ENCODE measurements at regions not wholly inside any gene's neighbourhood (a gene's known extent, or its start where the extent isn't known, plus 50 kb on each side); places are given as distances from the start of the nearest gene placed in this dataset.

- H3K27ac Mint-ChIP-seq, result no peak overlapping the region
- H3K27me3 Mint-ChIP-seq (ENCODE audit: low read depth), result peaks cover 73% of the 10 kb centered on the region
- H3K36me3 Mint-ChIP-seq (ENCODE audit: low read depth), result no peaks in the 10 kb centered on the region
- TF ChIP-seq, protein P1, sequence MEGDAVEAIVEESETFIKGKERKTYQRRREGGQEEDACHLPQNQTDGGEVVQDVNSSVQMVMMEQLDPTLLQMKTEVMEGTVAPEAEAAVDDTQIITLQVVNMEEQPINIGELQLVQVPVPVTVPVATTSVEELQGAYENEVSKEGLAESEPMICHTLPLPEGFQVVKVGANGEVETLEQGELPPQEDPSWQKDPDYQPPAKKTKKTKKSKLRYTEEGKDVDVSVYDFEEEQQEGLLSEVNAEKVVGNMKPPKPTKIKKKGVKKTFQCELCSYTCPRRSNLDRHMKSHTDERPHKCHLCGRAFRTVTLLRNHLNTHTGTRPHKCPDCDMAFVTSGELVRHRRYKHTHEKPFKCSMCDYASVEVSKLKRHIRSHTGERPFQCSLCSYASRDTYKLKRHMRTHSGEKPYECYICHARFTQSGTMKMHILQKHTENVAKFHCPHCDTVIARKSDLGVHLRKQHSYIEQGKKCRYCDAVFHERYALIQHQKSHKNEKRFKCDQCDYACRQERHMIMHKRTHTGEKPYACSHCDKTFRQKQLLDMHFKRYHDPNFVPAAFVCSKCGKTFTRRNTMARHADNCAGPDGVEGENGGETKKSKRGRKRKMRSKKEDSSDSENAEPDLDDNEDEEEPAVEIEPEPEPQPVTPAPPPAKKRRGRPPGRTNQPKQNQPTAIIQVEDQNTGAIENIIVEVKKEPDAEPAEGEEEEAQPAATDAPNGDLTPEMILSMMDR (IDR thresholded peaks at IDR 0.05; ENCODE audit: unreplicated experiment in 3 of 3), result no peak
- no peak overlapping the region for H3K4me3 Mint-ChIP-seq
- H3K9me3 Mint-ChIP-seq, result peaks cover 10% of the 10 kb centered on the region
- no peaks in the 10 kb centered on the region for H3K4me1 Mint-ChIP-seq
Measured at GRCh38 chr12:114192013-114192412, 213.9 kb downstream of the TBX5 start.

DNA sequence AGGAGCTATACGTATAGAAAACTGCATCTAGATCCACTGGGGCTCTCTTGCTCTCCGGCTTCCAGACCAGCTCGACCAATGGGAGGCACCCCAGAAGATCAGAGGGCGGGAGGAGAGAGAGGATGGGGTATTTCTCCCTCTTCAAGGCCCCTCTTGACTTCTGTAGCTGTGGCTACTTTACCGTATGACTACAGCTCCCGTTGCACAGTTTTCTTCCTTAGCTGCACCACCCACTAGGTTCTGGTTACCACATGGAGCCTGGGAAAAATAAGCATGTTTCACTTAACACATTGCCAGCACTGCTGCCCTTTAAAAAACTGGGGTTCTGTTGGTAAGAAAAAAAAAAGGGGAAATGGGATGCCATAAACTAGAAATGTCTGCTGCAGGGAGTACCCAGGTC is 214.4 kb downstream of the TBX5 start:
- no peaks in the 10 kb centered on the region for H3K36me3 Mint-ChIP-seq (ENCODE audit: low read depth)
- H3K27me3 Mint-ChIP-seq (ENCODE audit: low read depth), result peaks cover 73% of the 10 kb centered on the region
- H3K27ac Mint-ChIP-seq, result no peak overlapping the region
- peaks cover 8% of the 10 kb centered on the region for H3K9me3 Mint-ChIP-seq
- no peak overlapping the region for H3K4me3 Mint-ChIP-seq
- H3K4me1 Mint-ChIP-seq, result no peaks in the 10 kb centered on the region
- TF ChIP-seq, protein P1 (IDR thresholded peaks at IDR 0.05; ENCODE audit: unreplicated experiment in 3 of 3), result no peak

- Mint-ChIP-seq H3K4me1 (no peaks in the 10 kb centered on the region), H3K9me3 (peaks cover 7% of the 10 kb centered on the region), H3K36me3 (ENCODE audit: low read depth) (no peaks in the 10 kb centered on the region), H3K4me3 (no peak overlapping the region), H3K27ac (no peak overlapping the region), H3K27me3 (ENCODE audit: low read depth) (peaks cover 73% of the 10 kb centered on the region)
- TF ChIP-seq, protein P1 (IDR thresholded peaks at IDR 0.05; ENCODE audit: unreplicated experiment in 3 of 3), result no peak
Measured at GRCh38 chr12:114190971-114191370, 215.0 kb downstream of the TBX5 start.

DNA sequence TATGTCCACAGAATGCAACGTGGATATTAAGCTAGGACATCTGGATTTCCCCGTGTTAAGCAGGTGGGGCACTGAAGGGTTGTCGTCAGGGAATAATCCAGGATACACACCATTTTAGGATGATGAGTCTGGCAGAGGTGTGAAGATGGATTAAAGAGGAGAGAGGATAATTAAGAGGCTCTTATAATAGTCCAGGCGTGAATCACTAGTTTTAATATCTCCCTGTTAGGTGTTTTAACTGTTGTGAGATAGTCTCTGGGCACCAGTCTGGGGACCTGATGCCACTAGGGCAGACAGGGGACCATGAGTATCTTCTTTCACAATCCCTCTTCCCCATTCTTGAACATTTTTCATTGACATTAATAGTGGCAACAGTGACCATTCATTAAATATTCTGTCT is 216.7 kb downstream of the TBX5 start:
- Mint-ChIP-seq H3K4me3 (no peak overlapping the region), H3K27me3 (ENCODE audit: low read depth) (peaks cover 72% of the 10 kb centered on the region), H3K4me1 (no peaks in the 10 kb centered on the region), H3K27ac (no peak overlapping the region), H3K36me3 (ENCODE audit: low read depth) (no peaks in the 10 kb centered on the region), H3K9me3 (peaks cover 7% of the 10 kb centered on the region)
- TF ChIP-seq, protein P1 (IDR thresholded peaks at IDR 0.05; ENCODE audit: unreplicated experiment in 3 of 3), result no peak

- peaks cover 65% of the 10 kb centered on the region for H3K27me3 Mint-ChIP-seq (ENCODE audit: low read depth)
- TF ChIP-seq, protein P1 (IDR thresholded peaks at IDR 0.05; ENCODE audit: unreplicated experiment in 3 of 3), result no peak
- H3K36me3 Mint-ChIP-seq (ENCODE audit: low read depth), result no peaks in the 10 kb centered on the region
- no peak overlapping the region for H3K27ac Mint-ChIP-seq
- peaks cover 7% of the 10 kb centered on the region for H3K9me3 Mint-ChIP-seq
- H3K4me1 Mint-ChIP-seq, result no peaks in the 10 kb centered on the region
- H3K4me3 Mint-ChIP-seq, result no peak overlapping the region
Measured at GRCh38 chr12:114186241-114187002, 219.5 kb downstream of the TBX5 start.

GRCh38 chr12:114185036-114185435 is 218.9 kb upstream of the RBM19 start:
- no peaks in the 10 kb centered on the region for H3K4me1 Mint-ChIP-seq
- no peaks in the 10 kb centered on the region for H3K9me3 Mint-ChIP-seq
- TF ChIP-seq, protein P1 (IDR thresholded peaks at IDR 0.05; ENCODE audit: unreplicated experiment in 3 of 3), result no peak
- no peaks in the 10 kb centered on the region for H3K36me3 Mint-ChIP-seq (ENCODE audit: low read depth)
- H3K27ac Mint-ChIP-seq, result no peak overlapping the region
- H3K4me3 Mint-ChIP-seq, result no peak overlapping the region
- H3K27me3 Mint-ChIP-seq (ENCODE audit: low read depth), result peaks cover 71% of the 10 kb centered on the region

All from nephron (organoid).